Stimulated activated CD4-positive, alpha-beta T cell treated with anti-CD3 and anti-CD28 coated beads, Interleukin-15, amount 100 ng/mL, for 24 hours (primary cell): ENCODE measurements at regions not wholly inside any gene's neighbourhood (a gene's known extent, or its start where the extent isn't known, plus 50 kb on each side); places are given as distances from the start of the nearest gene placed in this dataset.
"Not testable (repeated sequence)": the region's sequence is repeated elsewhere in the genome, so short reads cannot be mapped to it uniquely, and the experiment has no call there.

Experiments used
- DNase-seq: peaks from one replicate; pipeline ENCODE4 v3.0.0-alpha.2; 2020

DNA sequence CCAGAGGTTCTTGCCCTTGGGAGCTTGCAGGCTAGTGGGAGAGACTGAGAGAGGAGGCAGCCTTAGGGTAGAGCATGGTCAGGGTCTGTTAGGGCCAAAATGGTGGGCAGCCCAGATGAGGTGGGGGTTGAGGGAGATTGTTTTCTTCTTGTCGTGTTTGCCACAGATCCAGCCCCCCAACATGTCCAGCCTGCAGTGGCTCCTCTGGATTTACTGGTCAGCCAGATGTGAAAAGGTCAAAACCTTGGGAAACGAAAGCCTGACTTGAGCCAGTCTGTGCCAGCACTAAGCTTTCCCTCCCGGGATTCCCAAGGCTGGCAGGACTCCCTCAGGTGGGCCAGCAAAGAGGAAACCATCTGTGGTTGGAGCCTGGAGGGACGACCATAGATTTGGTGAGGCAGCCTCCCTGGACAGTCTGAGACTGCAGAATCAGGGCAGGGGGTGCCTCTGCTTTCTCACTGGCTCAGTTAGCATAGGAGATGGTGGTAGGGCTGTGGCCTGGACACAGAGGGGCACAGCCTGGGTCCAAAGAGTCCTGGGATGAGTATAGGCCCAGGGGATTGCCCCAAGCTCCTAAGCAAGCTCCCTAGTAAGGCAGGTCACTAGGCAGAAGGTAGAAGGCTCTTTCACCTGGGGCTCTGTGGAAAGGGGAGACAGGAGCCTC lies 51.2 kb upstream of the PRR23C start:
- no peak for DNase-seq

DNA sequence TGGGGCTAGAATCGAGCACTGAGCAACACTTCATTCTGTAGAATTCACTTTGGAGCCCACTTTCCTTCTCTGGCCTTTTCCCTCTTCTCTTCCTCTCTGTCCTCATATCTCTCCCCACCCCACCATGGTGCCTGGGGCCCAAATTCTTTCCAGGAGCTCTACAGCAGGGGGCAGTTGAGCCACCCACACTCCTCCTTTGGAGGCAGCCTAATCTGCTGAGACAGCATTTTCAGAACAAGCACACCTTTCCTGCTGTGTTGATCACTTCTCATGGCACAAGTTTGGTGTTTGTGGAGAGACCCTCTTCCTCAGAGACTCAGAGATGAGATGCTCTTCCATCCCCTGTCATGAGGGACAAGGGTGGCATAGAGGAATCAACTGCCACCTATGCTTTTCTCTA lies 52.0 kb upstream of the PRR23C start:
- no peak for DNase-seq

DNA sequence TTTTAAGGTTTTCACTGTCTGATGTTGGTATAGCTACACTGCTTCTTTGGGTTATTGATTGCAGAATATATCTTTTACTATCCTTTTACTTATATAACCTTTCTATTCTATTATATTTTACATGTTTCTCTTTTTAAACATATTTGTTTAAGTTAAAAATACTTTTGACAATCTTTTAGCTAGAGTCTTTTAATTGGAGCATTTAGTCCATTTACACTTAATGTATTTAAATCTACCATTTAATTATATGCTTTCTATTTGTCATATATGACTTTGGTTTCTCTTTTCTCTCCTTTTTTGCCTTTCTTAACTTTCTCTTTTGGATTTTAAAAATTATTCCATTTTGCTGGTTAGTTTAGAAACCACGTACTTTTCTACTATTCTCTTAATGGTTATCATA lies 53.7 kb upstream of the PRR23C start:
- DNase-seq, result no peak

DNA sequence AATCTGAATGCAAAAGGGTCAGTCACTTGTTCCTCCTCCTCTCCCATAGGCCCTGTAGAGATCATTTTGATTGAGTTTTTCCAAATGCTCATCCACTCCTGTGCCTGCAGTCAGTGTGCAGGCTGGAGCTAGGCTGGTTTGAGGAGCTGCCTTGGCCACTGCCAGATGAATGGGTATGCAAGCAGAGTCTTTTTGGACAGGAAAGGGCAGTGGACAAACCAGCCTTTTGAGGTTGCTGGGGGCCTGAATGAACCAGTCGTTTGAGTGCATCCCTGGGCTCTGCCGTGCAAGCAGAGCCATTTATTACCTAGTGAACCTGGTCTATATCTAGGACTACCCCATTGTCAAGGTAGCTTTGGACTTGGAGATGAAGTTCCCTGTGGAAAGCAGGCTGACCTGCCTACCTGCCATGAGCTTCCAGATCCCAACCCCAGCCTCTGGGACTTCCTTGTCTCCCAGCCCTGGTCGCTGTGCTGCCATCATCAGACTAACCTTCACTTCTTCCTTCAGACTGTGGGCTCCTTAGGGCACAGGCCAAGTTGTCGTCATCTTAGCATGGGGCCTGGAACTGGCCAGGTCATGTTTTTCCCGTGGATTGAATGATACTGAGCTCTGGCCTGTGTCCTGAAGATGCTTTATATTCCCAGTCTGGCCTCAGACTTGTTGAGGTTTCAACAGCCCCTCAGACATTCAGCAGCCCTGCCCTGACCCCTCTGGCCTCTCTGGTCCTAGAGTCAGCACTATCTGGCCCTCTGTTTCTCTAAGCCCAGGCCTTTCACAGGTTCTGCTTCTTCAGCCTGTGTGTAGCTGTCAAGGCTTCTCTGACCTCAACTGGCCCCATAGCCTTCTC lies 55.5 kb upstream of the PRR23C start:
- no peak for DNase-seq

DNA sequence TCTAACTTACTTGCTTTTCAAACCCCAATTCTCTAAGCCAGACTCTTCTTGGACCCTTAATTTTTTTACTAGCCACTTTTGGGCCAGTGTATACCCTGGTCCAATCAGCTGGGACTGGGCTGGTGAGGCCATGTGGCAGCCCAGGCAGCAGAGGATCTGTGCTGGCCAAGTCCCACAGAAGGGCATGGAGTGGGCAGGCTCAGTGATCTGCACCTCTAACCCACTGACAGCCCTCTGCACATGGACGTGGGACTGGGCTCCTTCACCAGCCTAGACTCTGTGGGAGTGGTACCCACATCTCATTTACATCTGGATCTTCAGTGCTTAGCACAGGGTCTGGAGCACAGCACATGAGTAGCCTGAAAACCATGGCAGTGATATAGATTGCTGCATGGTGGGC lies 56.1 kb upstream of the PRR23C start:
- no peak for DNase-seq

DNA sequence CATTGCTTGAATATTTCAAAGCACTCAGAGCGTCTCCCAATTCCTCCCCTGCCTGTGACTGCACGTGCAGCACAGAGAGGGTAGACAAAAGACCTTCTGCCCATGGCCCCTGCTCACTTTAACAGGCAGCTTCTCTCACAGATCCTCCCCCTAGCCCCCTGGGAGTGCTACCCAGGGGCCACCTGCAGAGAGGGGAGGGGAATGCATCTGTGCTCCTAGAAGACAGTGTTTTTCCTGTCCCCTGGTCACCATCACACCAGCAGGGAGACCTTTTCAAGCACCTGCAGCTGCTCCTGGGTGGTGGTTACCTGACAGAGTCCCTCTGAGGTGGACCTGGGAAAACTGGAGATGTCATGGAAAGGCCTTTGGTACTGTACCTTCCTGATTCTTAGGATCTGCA lies 56.7 kb upstream of the PRR23C start:
- DNase-seq, result no peak

DNA sequence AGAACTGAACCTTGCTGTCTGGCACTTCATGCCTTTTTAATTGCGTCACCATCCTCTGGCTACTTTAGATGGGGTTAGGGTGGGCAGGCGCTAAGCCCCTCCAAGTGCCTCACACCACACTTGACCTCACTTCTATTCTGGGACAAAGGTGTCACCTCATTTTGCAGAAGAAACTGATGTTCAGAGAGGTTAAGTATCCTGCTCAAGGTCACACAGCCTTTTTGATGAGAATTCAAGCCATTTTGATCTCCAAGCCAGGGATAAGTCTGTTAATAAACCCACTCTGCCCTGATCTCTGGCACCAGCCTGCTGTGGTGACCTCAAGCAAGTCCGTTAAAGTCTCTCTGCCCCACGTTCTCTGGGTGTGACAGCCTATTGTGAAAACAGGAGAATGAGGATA lies 58.8 kb upstream of the PRR23C start:
- DNase-seq, result no peak

DNA sequence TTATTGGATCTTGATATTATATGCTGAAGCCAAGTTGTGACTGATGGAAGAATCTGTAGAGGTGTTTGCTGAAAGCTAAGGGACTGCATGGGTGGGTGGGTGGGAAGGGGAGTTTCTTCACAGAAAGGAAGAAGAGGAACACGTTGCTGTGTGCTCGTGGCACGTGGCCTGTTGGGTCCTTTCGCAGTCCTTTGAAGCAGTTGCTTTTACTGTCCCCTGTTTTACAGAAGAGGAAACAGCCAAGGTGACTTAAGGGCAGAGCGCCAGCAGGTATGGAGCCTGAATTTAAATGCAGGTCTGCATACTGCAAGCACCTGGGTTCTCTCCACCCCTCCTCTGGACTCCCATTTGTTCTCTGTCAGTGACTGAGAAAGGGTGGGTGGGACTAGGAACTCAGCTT lies 59.4 kb upstream of the PRR23C start:
- DNase-seq, result no peak

DNA sequence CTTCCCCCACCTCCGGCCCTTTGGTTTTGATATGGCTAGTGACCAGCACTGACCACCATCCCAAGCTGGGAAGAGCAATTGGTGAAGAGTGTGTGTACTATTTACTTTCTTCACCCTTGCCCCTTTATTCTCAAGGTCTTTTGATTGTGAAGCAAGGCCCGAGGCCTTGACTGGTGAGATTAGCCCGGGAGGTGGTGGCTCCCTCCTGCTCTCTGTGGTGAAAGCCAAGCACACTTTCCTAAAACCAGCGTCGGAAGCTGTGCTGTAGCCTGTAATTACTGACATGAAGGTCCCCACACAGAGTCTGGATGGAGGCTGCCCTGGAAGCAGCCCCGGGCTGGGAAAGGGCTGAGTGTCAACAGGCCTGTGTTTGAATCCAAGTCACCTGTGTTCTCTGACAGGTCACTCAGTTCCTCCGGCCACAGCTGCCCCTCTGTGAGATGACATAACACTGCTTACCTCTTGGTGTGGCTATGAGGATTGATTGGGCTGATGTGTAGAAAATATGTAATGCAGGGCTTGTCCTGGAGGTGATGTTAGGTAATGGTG lies 60.5 kb upstream of the PRR23C start:
- DNase-seq, result no peak

DNA sequence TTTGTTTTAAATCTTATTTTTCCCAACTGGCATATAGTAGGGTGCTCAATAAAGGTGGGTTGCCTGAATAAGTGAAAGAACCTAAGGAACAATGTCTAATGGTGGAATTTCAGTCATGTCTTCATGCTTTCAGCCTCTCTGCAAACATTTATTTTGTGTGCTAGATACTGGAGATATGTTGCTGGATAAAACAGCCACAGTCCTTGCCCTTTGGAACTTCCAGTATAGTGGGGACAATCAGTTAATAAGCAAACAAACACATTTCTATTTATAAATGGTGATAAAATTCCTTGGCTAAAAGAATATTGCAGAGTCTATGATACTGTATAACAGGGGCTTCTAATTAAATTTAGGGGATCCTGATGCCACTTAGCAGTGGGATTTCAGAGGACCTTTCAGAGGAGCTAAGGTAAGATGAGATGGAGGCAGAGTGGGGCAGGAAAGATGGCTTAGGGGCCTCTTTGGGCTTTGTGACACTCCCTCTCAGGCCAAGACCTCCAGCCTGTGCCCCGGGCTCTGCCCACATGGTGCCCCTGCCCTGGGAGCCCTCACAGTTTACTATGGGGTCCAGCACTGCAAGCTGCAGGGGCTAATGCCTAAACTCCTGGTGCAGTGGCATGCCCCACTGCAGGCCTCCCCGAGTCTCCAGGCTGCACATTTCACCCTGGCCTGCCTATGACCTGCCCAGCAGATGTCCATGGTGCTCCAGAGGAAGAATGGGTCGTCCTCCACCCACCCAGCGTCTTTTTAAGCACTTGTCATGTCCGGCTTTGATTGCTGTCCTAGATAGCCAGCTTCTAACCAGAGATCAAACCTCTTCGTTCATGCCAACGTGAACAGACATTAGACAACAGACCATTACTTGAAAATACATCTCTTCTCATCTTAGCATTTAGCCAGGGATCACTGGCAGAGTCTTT lies 61.6 kb upstream of the PRR23C start:
- DNase-seq, result no peak

DNA sequence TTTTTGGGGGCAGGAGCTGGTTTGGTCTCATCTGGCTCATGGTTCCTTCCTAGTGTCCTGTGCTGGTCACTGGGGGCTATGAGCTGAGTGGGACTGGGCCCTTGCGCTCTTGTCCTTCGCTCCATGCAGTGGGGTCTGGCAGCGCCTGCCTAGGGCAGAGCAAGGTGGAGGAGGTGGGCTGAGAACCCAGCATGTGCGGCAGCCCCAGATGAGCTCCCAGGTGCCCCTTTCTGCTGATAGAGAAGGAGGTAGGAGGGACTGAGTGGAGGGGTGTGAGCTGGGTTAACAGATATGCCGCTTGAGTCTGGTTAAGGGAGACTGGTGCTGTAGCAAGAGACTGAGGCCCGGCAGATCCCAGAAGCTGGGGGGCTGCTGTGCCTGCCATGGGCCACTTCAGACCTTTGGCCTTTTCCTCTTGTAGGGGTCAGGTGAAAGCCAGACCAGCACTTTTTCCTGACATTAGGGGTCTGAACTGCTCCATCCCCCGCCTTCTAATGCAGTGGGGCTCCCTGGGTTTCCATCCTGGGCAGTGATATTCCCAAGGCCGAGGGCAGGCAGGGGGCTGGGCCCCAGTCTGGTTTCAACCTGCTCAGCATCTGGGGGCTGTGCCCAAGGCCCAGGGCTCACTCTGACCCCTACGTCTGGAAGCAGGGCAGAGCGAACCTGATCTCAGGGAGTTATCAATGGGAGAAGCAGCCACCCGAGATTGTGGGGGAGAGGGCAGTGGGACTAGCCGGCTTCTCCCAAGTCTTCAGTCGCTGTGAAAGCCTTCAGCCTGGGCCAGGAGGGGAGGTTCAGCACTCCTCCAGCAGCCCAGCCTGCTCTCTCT lies 62.9 kb upstream of the PRR23C start:
- no peak for DNase-seq

DNA sequence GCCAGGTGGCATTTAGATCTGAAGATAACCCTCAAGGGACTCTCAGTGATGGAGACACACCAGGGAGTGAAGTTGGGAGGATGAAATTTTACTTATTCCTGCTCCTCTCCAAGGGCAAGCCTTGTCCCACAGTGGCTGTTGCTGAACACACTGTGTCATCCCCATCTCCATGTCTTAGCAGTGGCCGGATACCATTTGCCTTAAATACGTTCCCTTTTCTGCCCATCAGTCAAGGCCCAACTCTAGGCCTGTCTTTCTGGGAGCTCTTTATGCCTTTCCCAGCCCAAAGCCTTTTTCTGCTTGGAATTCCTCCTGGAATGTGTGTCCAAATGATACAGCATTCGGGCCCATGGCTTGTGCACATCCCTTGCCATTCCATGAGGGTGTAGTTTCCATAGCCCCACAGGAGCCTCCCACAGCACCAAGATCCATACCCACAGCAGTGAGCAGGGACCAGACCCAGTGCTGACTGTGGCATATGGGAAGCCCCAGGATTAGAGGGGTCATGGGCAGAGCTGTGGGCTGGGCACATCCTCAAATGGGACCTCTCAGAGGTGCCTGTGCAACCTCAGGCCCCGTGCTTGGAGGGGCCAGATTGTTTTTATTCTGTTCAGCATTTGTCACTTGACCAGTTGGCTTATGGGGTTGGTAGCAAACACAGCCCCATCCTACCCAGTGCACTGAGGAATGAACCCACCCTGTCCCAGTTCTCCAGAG lies 63.7 kb upstream of the PRR23C start:
- no peak for DNase-seq

DNA sequence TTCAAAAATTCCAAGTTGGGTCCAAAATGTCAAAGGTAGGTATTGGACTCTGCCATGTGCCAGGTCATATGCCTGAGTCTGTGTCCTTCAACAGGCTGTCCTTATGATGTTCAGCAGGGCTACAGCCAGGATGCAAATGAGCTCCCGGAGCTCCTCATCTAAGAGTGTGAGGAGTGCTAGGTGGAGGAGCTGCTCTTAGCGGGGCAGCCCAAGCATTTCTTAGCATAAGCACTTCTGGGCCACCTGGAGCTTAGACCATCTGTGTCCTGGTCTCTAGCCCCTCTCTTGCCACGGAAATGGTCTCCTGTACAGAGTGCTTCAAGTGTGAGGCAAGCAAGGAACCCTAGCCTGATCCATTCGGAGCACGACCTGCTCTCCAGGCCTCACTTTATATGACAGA lies 64.6 kb upstream of the PRR23C start:
- DNase-seq, result no peak

DNA sequence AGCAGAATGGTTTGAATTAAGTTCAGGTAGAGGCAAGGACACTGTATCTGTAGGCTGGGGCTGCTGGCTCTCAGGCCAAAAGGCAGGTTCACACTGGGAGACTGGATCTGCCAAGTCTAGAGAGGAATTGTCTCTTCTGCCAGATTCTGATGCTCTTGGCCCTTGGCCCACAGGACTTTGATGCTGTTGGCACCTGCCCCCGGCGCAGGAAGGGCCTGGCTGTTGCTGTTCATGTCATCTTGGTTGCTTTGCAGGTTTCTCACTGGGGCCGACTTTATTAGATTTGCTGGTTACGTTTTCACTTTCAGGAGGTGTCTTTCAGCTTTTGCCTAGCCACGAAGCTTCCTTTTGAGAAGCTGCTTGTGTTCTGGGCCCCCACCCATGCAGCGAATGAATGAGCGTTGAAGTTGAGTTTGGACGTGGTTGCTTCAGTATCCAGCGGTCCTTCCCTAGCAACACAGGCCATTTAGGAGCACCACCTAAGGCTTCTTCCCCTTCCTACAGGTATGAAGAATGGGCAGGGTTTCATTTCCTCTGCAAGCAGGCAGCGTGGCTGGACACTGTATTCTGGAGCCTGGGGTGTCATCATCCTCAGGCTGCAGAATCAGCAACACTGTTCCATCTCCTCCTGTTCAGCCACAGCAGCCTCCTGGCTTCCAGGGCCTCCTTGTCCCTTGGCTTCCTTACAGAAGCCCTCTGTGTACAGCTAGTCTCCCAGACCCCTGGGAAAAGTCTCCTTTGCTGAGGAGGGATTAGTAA lies 65.6 kb upstream of the PRR23C start:
- DNase-seq, result no peak

DNA sequence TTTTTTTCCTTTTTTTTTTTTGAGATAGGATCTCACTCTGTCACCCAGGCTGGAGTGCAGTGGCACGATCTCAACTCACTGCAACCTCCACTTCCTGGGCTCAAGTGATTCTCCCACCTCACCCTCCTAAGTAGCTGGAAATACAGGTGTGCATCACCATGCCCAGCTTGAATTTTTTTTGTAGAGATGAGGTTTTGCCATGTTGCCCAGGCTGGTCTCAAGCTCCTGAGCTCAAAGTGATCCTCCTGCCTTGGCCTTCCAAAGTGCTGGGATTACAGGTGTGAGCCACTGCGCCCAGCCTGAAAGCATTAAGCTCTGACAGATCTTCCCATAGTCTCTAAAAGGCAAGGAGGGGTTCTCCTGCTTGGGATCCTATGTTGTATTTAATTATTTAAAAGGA lies 66.2 kb upstream of the PRR23C start:
- DNase-seq, result not testable (repeated sequence)

DNA sequence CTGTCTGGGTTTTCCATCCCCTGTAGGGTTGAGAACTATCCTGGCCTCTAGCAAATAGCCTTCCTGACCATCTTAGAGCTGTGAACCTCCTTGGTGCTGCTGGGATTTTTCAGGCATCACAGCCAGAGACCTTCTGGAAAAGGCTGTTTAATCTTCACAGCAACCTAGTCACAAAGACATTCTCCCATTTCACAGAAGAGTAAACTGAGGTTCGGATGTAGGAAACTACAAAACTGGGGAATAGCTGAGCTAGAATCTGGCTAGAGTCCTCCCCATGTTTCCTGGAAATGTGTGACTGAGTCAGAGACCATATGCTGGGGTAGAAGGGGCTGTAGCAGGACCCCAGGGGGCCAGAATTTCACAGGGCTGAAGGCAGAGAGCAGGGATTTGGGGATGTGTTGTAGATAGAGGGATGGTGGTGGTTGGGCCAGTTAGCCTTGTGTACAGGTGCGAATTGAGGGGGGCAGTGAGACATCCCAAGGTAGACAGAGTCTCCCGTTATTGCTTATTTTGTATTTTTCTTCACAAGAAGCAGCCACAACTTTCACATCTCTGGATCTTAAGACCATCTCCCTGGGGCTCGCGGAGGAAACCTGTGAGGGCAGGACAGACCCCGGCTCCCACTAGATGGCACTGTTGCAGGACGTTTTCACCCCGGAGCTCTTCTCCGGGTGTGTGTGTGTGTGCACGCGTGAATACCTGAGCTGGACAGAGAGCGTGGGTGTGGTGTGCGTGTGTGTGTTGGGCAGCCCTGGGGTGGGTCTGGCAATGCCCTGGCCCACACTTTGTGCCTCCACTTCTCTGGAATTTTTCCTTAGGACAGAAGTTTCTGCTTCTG lies 66.9 kb upstream of the PRR23C start:
- peak; percentile 75 for DNase-seq

DNA sequence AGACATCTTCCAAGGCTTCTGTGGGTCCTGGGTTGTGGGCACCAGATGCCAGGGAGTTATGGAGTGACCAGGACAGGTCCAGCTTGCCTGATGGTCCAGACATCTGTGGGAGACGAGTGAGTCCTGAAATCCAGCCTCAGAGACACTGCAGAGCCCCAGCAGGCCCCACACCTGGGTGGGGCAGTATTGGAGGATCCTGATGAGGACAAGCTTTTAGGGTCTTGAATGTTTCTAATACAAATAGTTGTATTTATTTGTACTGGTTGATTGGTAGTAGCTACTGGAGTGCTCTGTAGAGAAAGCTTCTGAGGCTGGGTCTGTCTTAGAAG lies 67.5 kb upstream of the PRR23C start:
- DNase-seq, result no peak

DNA sequence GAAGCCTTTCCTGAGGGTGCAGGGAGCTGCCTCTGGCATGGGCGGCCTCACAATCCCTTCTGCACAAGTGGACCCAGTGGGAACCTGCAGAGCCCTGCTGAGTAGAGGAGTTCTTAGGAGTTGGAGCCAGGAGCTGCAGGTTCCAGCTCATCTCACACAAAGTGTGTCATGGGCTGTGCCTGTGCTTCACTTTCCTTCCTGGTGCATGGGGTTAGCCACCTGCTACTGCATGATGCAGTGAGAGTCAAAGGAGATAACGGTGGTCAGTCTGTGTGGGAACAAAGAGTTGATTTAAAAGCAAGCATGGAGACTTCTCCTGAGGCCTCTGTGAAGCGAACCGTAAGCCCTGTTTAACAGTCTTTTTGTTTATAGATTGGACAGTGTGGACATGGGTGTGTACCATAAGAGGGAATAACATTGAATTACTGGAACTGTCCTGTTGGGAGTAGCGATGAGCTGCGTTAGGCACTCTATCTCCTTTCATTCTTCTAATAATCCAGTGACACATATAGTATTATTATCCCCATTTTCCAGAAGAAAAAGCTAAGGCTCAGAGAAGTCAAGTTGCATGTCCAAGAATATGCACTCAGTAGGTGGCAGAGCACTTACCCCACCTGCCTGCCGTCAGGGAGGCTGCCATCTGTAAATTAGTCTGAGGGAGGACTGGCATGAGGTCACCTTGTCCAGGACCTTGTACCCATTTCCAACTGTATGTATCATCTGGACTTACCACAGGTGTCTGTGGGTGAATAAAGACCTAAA lies 68.7 kb upstream of the PRR23C start:
- no peak for DNase-seq

DNA sequence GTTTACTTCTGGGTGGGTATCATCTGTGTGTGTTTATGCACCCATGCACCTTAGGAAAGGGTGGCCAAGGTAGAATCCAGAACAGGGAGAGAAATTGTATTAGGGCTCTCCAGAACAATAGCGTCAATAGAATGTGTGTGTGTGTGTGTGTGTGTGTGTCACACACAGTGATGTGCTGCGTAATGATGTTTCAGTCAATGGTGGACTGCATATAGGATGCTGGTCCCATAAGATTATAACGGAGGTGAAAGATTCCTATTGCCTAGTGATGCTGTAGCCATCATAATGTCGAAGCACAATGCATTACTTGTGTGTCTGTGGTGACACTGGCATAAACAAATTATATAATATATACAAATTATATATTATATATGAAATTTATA lies 69.3 kb upstream of the PRR23C start:
- no peak for DNase-seq
